NB4 (cell line): ENCODE measurements at regions not wholly inside any gene's neighbourhood (a gene's known extent, or its start where the extent isn't known, plus 50 kb on each side); places are given as distances from the start of the nearest gene placed in this dataset.

ENCODE experiments used
- DNase-seq: peaks from one replicate; pipeline ENCODE4 v3.0.0; 2010; ENCODE audit warnings: low read depth
- H3K4me3 ChIP-seq: one replicate; pipeline ENCODE4 v1.5.1; 2011; ENCODE audit warnings: mild to moderate bottlenecking, low read depth, low read length, moderate library complexity
- MYC ChIP-seq: IDR thresholded peaks from 2 replicates; pipeline ENCODE4 v1.6.1; 2011; ENCODE audit warnings: low read depth, low read length
- POLR2A ChIP-seq: IDR thresholded peaks from 2 replicates; pipeline ENCODE4 v1.6.1; 2011; ENCODE audit warnings: mild to moderate bottlenecking; ENCODE audit not compliant: insufficient read length; ENCODE audit errors: extremely low read depth
- TF ChIP-seq, protein P1 (sequence below): IDR thresholded peaks from one replicate; pipeline ENCODE4 v1.5.1; 2012; ENCODE audit warnings: low read depth, low read length
- TF ChIP-seq, protein P2 (sequence below): IDR thresholded peaks from 2 replicates; pipeline ENCODE4 v1.6.1; 2011; ENCODE audit warnings: low read depth, low read length

DNA sequence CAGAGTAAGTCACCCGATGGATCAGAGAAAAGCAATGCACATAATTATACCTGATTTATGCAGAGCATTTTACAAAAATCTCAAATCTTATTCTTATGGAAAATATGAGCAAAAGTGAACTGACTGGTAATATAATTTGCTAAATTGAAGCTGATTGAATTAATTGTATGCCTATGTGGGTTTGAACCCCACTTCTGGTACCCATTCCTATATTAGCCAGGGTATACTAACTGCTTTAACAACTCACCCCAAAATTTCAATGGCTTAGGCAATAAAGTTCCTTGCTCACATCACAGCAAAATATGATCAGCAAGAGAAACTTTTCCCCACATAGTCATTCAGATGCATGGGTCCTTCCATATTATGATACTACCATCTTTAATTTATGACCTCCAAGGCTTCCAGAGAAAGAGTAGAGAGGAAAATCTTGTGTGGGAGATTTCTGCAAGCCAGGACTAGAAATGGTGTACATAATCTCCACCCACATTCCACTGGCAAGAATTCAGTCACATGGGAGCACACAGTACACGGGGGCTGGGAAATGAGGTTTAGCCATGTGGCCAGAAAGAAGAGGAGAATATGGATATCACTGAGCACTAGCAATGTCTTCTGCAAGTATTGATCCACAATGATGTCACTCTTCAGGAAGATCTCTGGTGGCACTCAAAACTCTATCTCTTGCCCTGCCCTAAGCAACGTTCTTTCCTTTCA lies 640.7 kb downstream of the BCOR start:
- no peak overlapping the region for H3K4me3 ChIP-seq
- DNase-seq = no peak
- TF ChIP-seq, protein P1, sequence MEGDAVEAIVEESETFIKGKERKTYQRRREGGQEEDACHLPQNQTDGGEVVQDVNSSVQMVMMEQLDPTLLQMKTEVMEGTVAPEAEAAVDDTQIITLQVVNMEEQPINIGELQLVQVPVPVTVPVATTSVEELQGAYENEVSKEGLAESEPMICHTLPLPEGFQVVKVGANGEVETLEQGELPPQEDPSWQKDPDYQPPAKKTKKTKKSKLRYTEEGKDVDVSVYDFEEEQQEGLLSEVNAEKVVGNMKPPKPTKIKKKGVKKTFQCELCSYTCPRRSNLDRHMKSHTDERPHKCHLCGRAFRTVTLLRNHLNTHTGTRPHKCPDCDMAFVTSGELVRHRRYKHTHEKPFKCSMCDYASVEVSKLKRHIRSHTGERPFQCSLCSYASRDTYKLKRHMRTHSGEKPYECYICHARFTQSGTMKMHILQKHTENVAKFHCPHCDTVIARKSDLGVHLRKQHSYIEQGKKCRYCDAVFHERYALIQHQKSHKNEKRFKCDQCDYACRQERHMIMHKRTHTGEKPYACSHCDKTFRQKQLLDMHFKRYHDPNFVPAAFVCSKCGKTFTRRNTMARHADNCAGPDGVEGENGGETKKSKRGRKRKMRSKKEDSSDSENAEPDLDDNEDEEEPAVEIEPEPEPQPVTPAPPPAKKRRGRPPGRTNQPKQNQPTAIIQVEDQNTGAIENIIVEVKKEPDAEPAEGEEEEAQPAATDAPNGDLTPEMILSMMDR = no peak
- TF ChIP-seq MYC = no peak
- no peak for TF ChIP-seq POLR2A
- TF ChIP-seq, protein P2, sequence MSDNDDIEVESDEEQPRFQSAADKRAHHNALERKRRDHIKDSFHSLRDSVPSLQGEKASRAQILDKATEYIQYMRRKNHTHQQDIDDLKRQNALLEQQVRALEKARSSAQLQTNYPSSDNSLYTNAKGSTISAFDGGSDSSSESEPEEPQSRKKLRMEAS = no peak

DNA sequence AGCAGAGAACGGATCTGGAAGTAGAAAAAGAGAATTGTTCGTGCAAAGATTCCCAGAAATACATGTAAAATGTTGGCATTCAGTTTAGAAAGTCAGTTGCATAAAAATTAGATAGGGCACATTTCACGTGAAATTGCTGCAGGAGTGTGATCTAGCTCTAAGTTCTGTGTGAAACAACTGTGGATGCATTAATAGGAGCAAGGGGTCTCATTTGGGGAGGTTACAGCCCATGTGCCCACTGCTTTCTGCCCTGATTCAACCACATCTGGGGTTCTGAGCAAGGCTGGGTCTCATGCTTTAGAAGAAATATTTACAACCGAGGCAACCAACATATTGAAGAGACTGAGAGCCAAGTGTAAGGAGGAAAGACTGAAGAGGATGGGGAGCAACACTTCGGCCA lies 639.0 kb downstream of the BCOR start:
- H3K4me3 ChIP-seq = no peak overlapping the region
- TF ChIP-seq, protein P1 = no peak
- TF ChIP-seq MYC (no peak), POLR2A (no peak)
- TF ChIP-seq, protein P2 = no peak
- no peak for DNase-seq

DNA sequence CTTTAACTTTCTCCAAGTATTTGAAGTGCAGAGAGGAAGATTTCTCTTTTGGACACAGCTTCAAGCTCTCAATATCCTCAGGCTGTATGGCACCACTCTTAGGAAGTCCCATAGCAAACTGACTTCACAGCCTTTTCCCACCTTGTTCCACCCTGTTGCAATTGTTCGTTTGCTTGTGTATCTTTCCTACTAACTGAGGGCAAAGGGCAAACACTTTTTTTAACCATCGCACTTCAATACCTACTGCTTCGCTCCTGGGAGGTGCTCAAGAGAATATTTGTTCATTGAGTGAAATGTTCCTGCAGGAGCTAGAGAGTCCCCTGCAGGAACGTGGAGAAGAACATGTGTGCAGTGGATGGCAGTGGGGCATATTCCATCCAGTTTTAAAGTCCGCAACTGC lies 638.6 kb downstream of the BCOR start:
- DNase-seq = no peak
- TF ChIP-seq, protein P1 = no peak
- TF ChIP-seq POLR2A (no peak), MYC (no peak)
- TF ChIP-seq, protein P2 = no peak
- no peak overlapping the region for H3K4me3 ChIP-seq

DNA sequence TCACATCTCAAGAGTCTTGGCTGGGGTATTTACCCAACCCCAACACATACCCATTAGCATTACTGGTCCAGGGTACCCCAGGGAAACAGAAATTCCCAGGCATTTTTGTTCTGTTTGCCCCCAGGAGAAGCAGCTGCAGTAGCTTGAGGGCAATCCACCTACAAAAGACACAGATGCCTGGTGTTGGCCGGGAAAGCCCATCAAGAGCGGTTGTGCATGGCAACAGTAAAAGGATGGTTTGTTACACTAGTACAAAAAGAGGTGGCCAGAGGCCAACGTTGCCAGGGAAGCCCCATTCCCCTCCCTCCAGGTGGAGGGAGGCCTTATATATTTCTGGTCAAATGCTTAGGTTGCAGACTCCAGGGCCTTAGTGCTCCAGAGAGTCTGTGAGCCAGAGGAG lies 637.8 kb downstream of the BCOR start:
- no peak overlapping the region for H3K4me3 ChIP-seq
- TF ChIP-seq, protein P2 = no peak
- DNase-seq = no peak

DNA sequence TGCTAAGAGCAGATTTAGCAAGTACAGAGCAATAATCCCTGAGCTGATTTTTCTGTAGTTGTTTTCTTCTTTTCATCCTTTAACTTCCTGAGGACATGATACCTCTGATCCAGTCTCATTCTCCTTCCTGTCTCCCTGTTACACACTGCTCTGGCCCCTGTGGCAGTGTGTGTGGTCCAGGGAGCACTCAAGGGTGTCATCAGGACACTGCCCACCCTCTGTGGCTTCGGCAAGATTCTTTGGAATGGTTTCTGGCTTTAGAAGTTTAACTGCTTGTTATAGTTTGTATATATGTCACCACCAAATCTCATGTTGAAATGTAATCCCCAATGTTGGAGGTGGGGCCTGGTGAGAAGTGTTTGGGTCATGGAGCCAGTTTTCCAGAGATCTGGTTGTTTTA lies 637.3 kb downstream of the BCOR start:
- TF ChIP-seq MYC = no peak
- TF ChIP-seq, protein P1 = no peak
- TF ChIP-seq, protein P2 = no peak
- TF ChIP-seq POLR2A = no peak
- H3K4me3 ChIP-seq = no peak overlapping the region
- no peak for DNase-seq

DNA sequence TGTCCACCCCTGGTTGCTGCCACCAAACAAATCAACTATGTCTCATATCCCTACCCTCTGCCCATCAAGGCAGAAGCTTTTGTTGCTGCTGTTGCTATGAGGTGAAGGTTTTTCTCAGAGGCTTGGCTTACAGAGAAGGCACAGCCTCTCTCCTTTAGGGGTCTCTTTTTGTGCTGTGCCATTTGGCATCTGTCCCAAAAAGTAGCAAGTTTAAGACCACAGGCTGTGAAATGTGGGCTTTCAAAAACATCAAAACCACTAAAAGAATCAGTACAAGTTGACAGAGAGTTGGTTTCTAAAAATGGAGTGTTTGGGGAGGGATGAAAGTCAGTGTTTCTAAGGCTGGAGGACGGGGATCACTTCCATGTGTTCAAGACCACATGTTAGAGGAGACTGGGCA lies 634.9 kb downstream of the BCOR start:
- TF ChIP-seq POLR2A (no peak), MYC (no peak)
- TF ChIP-seq, protein P2 = no peak
- TF ChIP-seq, protein P1 = no peak
- DNase-seq = no peak
- H3K4me3 ChIP-seq = no peak overlapping the region
